Ovary (tissue), 7 donors: ENCODE measurements at regions not wholly inside any gene's neighbourhood (a gene's known extent, or its start where the extent isn't known, plus 50 kb on each side); places are given as distances from the start of the nearest gene placed in this dataset.

ENCODE experiments used
- DNase-seq, 5 donors: peaks; one replicate each; pipeline ENCODE4 v3.0.0-alpha.2; 2019 to 2020
- H3K27ac ChIP-seq, 2 donors: fragments of 200-600 bp; one replicate each; pipeline versions ENCODE4 v1.5.1 to v1.8.0; 2019 to 2022
- H3K27me3 ChIP-seq: fragments of 200-600 bp; one replicate; pipeline ENCODE4 v1.8.0; 2022
- H3K36me3 ChIP-seq: fragments of 200-600 bp; sonication (generic); one replicate; pipeline ENCODE4 v1.5.1; 2019
- H3K4me1 ChIP-seq: one replicate; pipeline ENCODE4 v1.8.1; 2013; ENCODE audit warnings: mild to moderate bottlenecking, moderate library complexity; ENCODE audit not compliant: insufficient read depth
- H3K4me3 ChIP-seq: fragments of 200-600 bp; sonication (generic); one replicate; pipeline ENCODE4 v1.5.1; 2017
- H3K9me3 ChIP-seq, 2 donors: fragments of 200-600 bp in 1 of 2; sonication (generic) in 1 of 2; one replicate each; pipeline versions ENCODE4 v1.5.1 to v1.8.1; 2013 to 2019; ENCODE audit warnings: mild to moderate bottlenecking in 1 of 2, moderate library complexity in 1 of 2
- EP300 ChIP-seq: sonication (generic); formaldehyde crosslinking; IDR thresholded peaks from one replicate; pipeline ENCODE4 v1.6.1; 2017; ENCODE audit warnings: antibody characterized with exemption
- POLR2A ChIP-seq: fragments of 450-650 bp; IDR thresholded peaks from one replicate; pipeline ENCODE4 v1.6.1; 2017; ENCODE audit warnings: antibody characterized with exemption, mild to moderate bottlenecking, moderate library complexity
- WGBS, 3 donors: extraction: QIAGEN DNeasy Blood & Tissue Kit in 1 of 3; methylation state at CpG; one replicate each; pipeline versions ENCODE4 v1.1.5 to v1.1.7; 2013 to 2017; 5-methylcytosine and 5-hydroxymethylcytosine counted together
- intact Hi-C, 4 donors: fragments of 100-400 bp; cut with DNase I; formaldehyde crosslinking; loops; one replicate each; pipeline versions ENCODE4 v1.11.0 to v1.15.1; 2022 to 2023
- TF ChIP-seq, protein P1 (sequence below), 3 donors: fragments of 450-650 bp in 2 of 3; fragments of 200-600 bp in 1 of 3; IDR thresholded peaks; one replicate each; pipeline versions ENCODE4 v1.5.1 to v1.8.0; 2016 to 2022; ENCODE audit warnings: antibody characterized with exemption in 3 of 3, mild to moderate bottlenecking in 1 of 3
- donor health status: DM: no; HTN: no; CAD: no; lungs with moderate emphysema.
- donor health status: DM: no; HTN: no; CAD: no.
- donor health status: Bipolar disorder and iron deficiency.
- donor health status: DM: no; HTN: no; CAD: no.
- donor health status: DM: yes; HTN: yes; CAD: no.

DNA sequence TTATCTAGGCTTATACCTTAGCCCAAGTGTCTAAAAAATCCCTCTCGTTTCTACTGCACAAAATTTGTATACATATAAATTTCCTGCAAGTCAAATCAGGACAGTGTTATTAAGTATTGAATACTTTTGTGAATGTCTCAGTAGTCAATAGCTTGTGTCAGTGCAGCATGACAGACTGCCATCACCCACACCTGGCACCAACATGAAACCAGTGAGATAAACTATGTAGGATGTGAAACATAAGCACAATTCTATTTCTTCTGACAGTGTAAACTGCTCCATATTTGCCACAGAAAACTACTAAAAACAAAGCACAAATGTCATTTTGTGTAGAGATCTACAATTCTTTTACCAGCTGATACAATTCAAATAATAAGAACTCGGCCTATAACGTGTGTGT is 542.1 kb upstream of the LUZP2 start:
- H3K4me1 ChIP-seq, result no peaks in the 10 kb centered on the region
- H3K36me3 ChIP-seq, result no peaks in the 10 kb centered on the region
- no peak overlapping the region for H3K27ac ChIP-seq
- 78 to 85% (median 80%) methylated on average over 3 of the region's 3 CpGs for WGBS, 3 donors
- TF ChIP-seq, protein P1, sequence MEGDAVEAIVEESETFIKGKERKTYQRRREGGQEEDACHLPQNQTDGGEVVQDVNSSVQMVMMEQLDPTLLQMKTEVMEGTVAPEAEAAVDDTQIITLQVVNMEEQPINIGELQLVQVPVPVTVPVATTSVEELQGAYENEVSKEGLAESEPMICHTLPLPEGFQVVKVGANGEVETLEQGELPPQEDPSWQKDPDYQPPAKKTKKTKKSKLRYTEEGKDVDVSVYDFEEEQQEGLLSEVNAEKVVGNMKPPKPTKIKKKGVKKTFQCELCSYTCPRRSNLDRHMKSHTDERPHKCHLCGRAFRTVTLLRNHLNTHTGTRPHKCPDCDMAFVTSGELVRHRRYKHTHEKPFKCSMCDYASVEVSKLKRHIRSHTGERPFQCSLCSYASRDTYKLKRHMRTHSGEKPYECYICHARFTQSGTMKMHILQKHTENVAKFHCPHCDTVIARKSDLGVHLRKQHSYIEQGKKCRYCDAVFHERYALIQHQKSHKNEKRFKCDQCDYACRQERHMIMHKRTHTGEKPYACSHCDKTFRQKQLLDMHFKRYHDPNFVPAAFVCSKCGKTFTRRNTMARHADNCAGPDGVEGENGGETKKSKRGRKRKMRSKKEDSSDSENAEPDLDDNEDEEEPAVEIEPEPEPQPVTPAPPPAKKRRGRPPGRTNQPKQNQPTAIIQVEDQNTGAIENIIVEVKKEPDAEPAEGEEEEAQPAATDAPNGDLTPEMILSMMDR (IDR thresholded peaks at IDR 0.05), result no peak
- TF ChIP-seq POLR2A (no peak), EP300 (no peak)
- H3K4me3 ChIP-seq, result no peak overlapping the region
- H3K9me3 ChIP-seq, result no peaks in the 10 kb centered on the region
- intact Hi-C loops, result no loop called here
- H3K27me3 ChIP-seq, result no peaks in the 10 kb centered on the region
- no peak for DNase-seq

DNA sequence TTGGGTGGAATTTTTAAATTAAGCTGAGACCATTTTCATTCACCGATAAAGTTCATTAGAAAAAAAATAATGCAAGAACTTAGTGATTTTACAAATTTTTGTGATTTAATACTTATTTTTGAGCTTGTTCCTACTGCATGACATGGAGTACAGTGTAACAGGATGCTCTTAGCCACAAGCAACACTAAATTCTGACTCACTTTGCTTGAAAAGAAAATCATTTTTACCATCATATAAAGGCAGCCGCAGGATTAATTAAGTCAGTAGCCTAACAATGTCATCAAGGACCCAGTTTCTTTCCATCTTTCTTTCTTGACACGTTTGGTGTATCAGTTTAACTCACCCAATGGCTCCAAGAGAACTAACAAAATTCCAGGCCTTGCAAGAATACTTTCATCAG is 540.3 kb upstream of the LUZP2 start:
- no peak for TF ChIP-seq POLR2A
- TF ChIP-seq, protein P1 (IDR thresholded peaks at IDR 0.05), result no peak
- TF ChIP-seq EP300, result no peak
- intact Hi-C loops, result no loop called here
- Histone ChIP-seq H3K9me3 (no peaks in the 10 kb centered on the region), H3K27me3 (no peaks in the 10 kb centered on the region), H3K36me3 (no peaks in the 10 kb centered on the region), H3K27ac (no peak overlapping the region), H3K4me1 (no peaks in the 10 kb centered on the region), H3K4me3 (no peak overlapping the region)
- WGBS, 3 donors, result 91 to 94% (median 92%) methylated on average over 3 of the region's 3 CpGs
- DNase-seq, result no peak

DNA sequence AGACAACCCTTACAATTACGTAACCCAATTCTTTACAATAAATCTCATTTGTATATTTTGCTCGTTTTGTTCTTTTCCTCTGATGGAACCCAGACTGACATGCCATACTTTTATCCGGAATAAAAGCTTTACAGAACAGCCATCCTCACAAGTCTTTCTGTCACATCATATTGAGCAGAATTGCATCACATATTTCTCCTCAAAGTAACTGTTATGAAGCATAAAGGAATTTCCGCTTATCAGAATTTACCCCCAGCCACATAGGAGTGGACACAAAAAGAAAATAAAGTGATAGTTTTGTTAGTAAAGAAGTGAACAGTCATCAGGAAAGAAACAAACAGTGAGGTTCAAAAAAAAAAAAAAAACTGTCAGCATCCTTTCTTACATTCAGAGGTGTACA is 539.5 kb upstream of the LUZP2 start:
- WGBS, 3 donors, result 84 to 89% (median 88%) methylated on average over 4 of the region's 4 CpGs
- no peak for DNase-seq
- Histone ChIP-seq H3K36me3 (no peaks in the 10 kb centered on the region), H3K27me3 (no peaks in the 10 kb centered on the region), H3K9me3 (no peaks in the 10 kb centered on the region), H3K4me3 (no peak overlapping the region), H3K4me1 (no peaks in the 10 kb centered on the region), H3K27ac (no peak overlapping the region)
- intact Hi-C loops, result no loop called here
- TF ChIP-seq, protein P1 (IDR thresholded peaks at IDR 0.05), result no peak
- TF ChIP-seq EP300, result no peak
- TF ChIP-seq POLR2A, result no peak

DNA sequence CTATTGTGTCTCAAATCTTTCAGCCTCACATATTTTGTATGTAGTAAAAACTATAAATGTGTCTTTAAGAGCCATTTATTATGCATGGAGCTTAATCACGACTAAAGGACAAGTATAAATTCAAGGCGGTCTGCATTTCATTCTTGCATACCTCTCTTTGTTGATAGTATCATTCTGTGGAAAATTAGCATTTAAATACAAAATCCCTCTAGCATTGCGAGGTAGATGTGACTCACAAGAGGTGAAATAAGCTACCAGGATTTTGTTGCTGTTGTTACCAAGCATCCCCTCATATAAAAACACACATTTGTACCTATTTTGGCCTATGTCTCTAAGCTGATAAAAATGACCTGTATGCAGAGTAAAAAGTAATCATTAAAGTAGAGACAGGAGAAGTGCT is 537.4 kb upstream of the LUZP2 start:
- no peaks in the 10 kb centered on the region for H3K9me3 ChIP-seq
- H3K36me3 ChIP-seq, result no peaks in the 10 kb centered on the region
- 55 to 78% (median 71%) methylated on average over 3 of the region's 3 CpGs for WGBS, 3 donors
- no peak for TF ChIP-seq EP300
- TF ChIP-seq POLR2A, result no peak
- TF ChIP-seq, protein P1 (IDR thresholded peaks at IDR 0.05), result no peak
- H3K4me3 ChIP-seq, result no peak overlapping the region
- no peak overlapping the region for H3K27ac ChIP-seq
- intact Hi-C loops, result no loop called here
- no peak for DNase-seq
- no peaks in the 10 kb centered on the region for H3K4me1 ChIP-seq
- no peaks in the 10 kb centered on the region for H3K27me3 ChIP-seq
